HL-60 (cell line): ENCODE measurements at regions not wholly inside any gene's neighbourhood (a gene's known extent, or its start where the extent isn't known, plus 50 kb on each side); places are given as distances from the start of the nearest gene placed in this dataset.

Experiments used
- DNase-seq, 2 experiments: peaks; one replicate each; pipeline ENCODE4 v3.0.0-alpha.2; 2010 to 2020; ENCODE audit warnings: low read depth in 1 of 2, low spot score in 1 of 2
- H3K27ac ChIP-seq: fragments of 250-450 bp; sonication (Bioruptor Pico); replicated peaks from 2 replicates; pipeline ENCODE4 v1.5.1; 2020; ENCODE audit warnings: mild to moderate bottlenecking, moderate library complexity
- H3K27me3 ChIP-seq: fragments of 250-450 bp; sonication (Bioruptor Pico); 2 replicates; pipeline ENCODE4 v1.5.1; 2021; ENCODE audit warnings: mild to moderate bottlenecking, moderate library complexity; ENCODE audit not compliant: insufficient read depth, poor library complexity, severe bottlenecking
- H3K4me3 ChIP-seq: replicated peaks from 2 replicates; pipeline ENCODE4 v1.5.1; 2011; ENCODE audit warnings: mild to moderate bottlenecking, control low read depth, low read length; ENCODE audit not compliant: insufficient read depth
- GABPA ChIP-seq: IDR thresholded peaks from 2 replicates; pipeline ENCODE4 v1.6.1; 2012; ENCODE audit warnings: low read depth
- POLR2AphosphoS5 ChIP-seq: IDR thresholded peaks from 2 replicates; pipeline ENCODE4 v1.6.1; 2012; ENCODE audit warnings: low read depth
- SPI1 ChIP-seq: IDR thresholded peaks from 2 replicates; pipeline ENCODE4 v1.6.1; 2012; ENCODE audit warnings: low read depth, mild to moderate bottlenecking, borderline replicate concordance
- TF ChIP-seq, protein P1 (sequence below): IDR thresholded peaks from one replicate; pipeline ENCODE4 v1.5.1; 2011; ENCODE audit warnings: low read length, control low read depth, inconsistent platforms; ENCODE audit not compliant: insufficient read depth
- TF ChIP-seq, protein P2 (sequence below): IDR thresholded peaks from 2 replicates; pipeline ENCODE4 v1.6.1; 2012; ENCODE audit warnings: low read depth; ENCODE audit not compliant: insufficient replicate concordance

GRCh38 chr6:71410681-71411080, 122.1 kb downstream of the OGFRL1 start:
- H3K27me3 ChIP-seq = peaks cover 8% of the 10 kb centered on the region
- DNase-seq = no peak
- no peak overlapping the region for H3K4me3 ChIP-seq
- TF ChIP-seq SPI1 (no peak), POLR2AphosphoS5 (no peak), GABPA (no peak)
- TF ChIP-seq, protein P1, sequence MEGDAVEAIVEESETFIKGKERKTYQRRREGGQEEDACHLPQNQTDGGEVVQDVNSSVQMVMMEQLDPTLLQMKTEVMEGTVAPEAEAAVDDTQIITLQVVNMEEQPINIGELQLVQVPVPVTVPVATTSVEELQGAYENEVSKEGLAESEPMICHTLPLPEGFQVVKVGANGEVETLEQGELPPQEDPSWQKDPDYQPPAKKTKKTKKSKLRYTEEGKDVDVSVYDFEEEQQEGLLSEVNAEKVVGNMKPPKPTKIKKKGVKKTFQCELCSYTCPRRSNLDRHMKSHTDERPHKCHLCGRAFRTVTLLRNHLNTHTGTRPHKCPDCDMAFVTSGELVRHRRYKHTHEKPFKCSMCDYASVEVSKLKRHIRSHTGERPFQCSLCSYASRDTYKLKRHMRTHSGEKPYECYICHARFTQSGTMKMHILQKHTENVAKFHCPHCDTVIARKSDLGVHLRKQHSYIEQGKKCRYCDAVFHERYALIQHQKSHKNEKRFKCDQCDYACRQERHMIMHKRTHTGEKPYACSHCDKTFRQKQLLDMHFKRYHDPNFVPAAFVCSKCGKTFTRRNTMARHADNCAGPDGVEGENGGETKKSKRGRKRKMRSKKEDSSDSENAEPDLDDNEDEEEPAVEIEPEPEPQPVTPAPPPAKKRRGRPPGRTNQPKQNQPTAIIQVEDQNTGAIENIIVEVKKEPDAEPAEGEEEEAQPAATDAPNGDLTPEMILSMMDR = no peak
- TF ChIP-seq, protein P2, sequence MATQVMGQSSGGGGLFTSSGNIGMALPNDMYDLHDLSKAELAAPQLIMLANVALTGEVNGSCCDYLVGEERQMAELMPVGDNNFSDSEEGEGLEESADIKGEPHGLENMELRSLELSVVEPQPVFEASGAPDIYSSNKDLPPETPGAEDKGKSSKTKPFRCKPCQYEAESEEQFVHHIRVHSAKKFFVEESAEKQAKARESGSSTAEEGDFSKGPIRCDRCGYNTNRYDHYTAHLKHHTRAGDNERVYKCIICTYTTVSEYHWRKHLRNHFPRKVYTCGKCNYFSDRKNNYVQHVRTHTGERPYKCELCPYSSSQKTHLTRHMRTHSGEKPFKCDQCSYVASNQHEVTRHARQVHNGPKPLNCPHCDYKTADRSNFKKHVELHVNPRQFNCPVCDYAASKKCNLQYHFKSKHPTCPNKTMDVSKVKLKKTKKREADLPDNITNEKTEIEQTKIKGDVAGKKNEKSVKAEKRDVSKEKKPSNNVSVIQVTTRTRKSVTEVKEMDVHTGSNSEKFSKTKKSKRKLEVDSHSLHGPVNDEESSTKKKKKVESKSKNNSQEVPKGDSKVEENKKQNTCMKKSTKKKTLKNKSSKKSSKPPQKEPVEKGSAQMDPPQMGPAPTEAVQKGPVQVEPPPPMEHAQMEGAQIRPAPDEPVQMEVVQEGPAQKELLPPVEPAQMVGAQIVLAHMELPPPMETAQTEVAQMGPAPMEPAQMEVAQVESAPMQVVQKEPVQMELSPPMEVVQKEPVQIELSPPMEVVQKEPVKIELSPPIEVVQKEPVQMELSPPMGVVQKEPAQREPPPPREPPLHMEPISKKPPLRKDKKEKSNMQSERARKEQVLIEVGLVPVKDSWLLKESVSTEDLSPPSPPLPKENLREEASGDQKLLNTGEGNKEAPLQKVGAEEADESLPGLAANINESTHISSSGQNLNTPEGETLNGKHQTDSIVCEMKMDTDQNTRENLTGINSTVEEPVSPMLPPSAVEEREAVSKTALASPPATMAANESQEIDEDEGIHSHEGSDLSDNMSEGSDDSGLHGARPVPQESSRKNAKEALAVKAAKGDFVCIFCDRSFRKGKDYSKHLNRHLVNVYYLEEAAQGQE = no peak
- no peak overlapping the region for H3K27ac ChIP-seq

GRCh38 chr6:71411882-71412281, 123.3 kb downstream of the OGFRL1 start:
- H3K27ac ChIP-seq = no peak overlapping the region
- peaks cover 8% of the 10 kb centered on the region for H3K27me3 ChIP-seq
- H3K4me3 ChIP-seq = no peak overlapping the region
- TF ChIP-seq GABPA (no peak), POLR2AphosphoS5 (no peak), SPI1 (no peak)
- TF ChIP-seq, protein P2 = no peak
- TF ChIP-seq, protein P1 = no peak
- DNase-seq = no peak

DNA sequence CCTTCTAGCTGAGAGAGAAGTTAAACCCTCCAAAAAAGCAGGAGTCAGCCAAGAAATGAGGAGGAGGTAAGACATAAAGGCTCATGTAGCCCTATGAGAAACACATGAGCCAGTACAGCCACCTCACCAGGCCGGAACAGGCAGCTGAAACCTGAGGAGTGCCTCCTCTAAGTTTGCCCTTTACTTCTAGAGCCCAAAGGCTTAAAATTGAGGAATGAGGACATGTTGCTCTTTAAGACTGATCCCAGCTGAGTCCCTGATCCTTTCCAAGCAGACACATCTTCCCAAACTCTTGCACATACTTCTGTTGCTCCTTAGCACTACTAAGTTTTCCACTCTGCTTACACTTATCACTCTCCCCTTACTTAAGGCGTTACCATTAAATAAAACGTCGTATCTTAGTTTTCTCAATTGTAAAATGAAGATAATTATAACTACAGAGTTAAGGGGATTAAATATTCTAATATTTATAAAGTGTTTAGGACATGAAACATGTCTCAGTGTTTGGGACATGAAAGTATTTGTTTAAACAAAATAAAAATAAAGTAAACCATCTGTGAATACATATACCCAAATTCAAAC, 124.0 kb downstream of the OGFRL1 start:
- Histone ChIP-seq H3K4me3 (no peak overlapping the region), H3K27me3 (peaks cover 8% of the 10 kb centered on the region), H3K27ac (no peak overlapping the region)
- TF ChIP-seq POLR2AphosphoS5 (no peak), SPI1 (no peak)
- TF ChIP-seq, protein P2 = no peak
- DNase-seq = no peak

DNA sequence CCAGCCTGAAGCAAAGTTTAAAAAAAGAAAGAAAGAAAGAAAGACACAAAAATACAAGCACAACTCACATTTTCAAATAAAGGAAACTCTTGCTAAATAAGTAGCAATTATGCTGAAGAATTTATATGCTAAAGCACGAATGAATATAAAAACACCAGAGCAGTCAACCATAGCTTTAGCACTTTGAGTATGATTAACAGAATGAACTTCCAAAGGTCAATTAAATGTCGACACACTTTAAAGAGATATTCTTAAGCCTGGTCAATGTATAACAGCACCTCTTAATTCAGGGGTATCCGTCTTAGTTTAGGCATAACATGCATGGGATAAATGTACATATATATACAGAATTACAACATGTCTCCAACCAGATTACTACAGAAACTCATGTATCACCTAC, 125.9 kb downstream of the OGFRL1 start:
- no peak for TF ChIP-seq SPI1
- TF ChIP-seq, protein P2 = no peak
- no peak for TF ChIP-seq POLR2AphosphoS5
- TF ChIP-seq, protein P1 = no peak
- TF ChIP-seq GABPA = no peak
- H3K4me3 ChIP-seq = no peak overlapping the region
- no peak for DNase-seq

More for the DNA sequence above, 125.9 kb downstream of the OGFRL1 start:
- Histone ChIP-seq H3K27me3 (peaks cover 17% of the 10 kb centered on the region), H3K27ac (no peak overlapping the region)
